Right ventricle myocardium inferior (tissue), 1 donor: ENCODE measurements at regions not wholly inside any gene's neighbourhood (a gene's known extent, or its start where the extent isn't known, plus 50 kb on each side); places are given as distances from the start of the nearest gene placed in this dataset.
"Not testable (repeated sequence)": the region's sequence is repeated elsewhere in the genome, so short reads cannot be mapped to it uniquely, and the experiment has no call there.

Experiments
- ATAC-seq: fragments of 200-7000 bp; cut with Tn5 transposase; one replicate; pipeline ENCODE4 v1.9.1; 2020; ENCODE audit warnings: mild to moderate bottlenecking, moderate library complexity
- DNase-seq: peaks from one replicate; pipeline ENCODE4 v3.0.0; 2021; ENCODE audit errors: missing footprints
- intact Hi-C: fragments of 100-400 bp; cut with DNase I; formaldehyde crosslinking; loops from one replicate; pipeline ENCODE4 v1.11.0; 2022
- donor health status: DM: no; HTN: yes; CAD: no; lungs with severe emphysema.

DNA sequence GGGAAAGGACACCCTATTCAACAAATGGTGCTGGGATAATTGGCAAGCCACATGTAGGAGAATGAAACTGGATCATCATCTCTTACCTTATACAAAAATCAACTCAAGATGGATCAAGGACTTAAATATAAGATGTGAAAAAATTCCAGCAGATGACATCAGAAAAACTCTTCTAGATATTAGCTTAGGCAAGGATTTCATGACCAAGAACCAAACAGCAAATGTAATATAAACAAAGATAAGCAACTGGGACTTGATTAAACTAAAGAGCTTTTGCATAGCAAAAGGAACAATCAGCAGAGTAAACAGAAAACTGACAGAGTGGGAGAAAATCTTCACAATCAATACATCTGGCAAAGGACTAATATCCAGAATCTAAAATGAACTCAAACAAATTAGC lies 54.5 kb upstream of the SPTLC3 start:
- DNase-seq, ATAC-seq, intact Hi-C loops: not testable (repeated sequence)

DNA sequence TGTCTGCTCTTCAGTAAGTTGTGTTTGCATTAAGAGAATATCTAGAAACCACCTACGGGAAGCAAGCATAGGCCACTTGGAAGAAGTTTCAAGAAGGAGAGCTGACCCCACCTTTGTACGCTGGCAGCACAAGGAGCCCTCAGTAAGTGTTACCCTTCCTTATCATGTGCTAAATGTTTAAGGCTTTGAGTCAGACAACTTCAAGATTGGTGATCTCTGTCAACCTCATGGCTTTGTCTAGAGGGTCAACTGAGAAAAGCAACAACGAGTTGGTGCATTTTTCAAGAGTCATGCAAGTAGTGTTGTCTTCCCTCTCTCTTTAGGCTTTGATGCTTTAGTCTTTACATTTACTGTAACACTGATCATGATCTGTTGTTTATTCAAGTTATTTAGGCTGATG lies 53.2 kb upstream of the SPTLC3 start:
- DNase-seq (no peak), ATAC-seq (no peak)
- intact Hi-C loops, result no loop called here

DNA sequence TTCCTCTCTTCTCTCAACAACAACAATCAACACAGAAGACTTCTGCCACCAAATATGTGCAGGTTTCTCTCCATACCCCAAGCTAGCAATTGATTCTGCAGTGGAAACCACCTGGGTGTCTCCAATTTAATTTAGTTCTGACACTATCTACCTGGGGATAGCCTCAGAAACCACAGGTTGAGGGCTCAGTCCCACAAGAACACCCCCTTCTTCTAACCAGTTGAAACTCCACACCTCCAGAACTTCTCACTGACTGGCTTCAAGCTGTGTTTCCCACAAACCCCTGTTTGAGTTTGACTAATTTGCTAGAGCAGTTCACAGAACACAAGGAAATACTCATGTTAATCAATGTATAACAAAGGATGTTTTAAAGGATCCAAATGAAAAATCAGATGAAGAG lies 52.5 kb upstream of the SPTLC3 start:
- intact Hi-C loops, result no loop called here
- DNase-seq (no peak), ATAC-seq (no peak)

DNA sequence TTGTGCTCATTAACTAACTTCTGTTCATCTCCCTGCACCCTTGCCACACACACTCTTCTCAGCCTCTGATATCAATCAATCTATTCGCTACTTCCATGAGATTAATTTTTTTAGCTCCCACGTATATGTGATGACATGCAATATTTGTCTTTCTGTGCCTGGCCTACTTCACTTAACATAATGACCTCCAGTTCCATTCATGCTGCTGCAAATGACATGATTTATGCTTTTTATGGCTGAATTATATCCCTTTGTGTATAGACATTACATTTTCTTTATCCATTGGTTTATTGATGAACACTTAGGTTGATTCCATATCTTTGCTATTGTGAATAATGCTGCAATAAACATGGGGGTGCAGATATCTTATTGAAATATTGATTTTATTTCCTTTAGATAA lies 50.8 kb upstream of the SPTLC3 start:
- no peak for DNase-seq
- no peak for ATAC-seq
- intact Hi-C loops, result no loop called here
